ENCODE measurements at regions not wholly inside any gene's neighbourhood (a gene's known extent, or its start where the extent isn't known, plus 50 kb on each side); places are given as distances from the start of the nearest gene placed in this dataset.

GRCh38 chr6:79369026-79369425, 134.5 kb upstream of the HMGN3 start:
- Histone ChIP-seq H3K56ac (replicated peaks; ENCODE audit: insufficient read length, low read depth, low read length) (no peak overlapping the region), H3K36me3 (ENCODE audit: control insufficient read depth in 2 of 4, insufficient read depth in 4 of 4, low read length in 3 of 4) (no peaks in the 10 kb centered on the region), H4K20me1 (replicated peaks in 1 of 2; ENCODE audit: control insufficient read depth in 1 of 2, insufficient read depth in 2 of 2, low read length in 2 of 2) (no peaks in the 10 kb centered on the region), H3K4me3 (ENCODE audit: extremely low read depth in 1 of 4, insufficient read depth in 2 of 4, low read depth in 3 of 4, low read length in 4 of 4) (no peak overlapping the region), H2AFZ (ENCODE audit: low read length) (no peak overlapping the region), H3K4ac (replicated peaks; ENCODE audit: insufficient read length, low read depth, low read length) (no peak overlapping the region), H2AK5ac (ENCODE audit: low read depth, low read length) (no peak overlapping the region), H3K23ac (ENCODE audit: insufficient read length) (no peak overlapping the region), H2BK5ac (ENCODE audit: low read depth, low read length) (no peak overlapping the region), H3K4me1 (replicated peaks in 1 of 4; ENCODE audit: control insufficient read depth in 3 of 4, insufficient read depth in 4 of 4, low read length in 3 of 4) (no peaks in the 10 kb centered on the region), H3K9me3 (ENCODE audit: insufficient read depth in 2 of 2, low read depth in 1 of 2, low read length in 1 of 2) (peaks cover 18 to 19% of the 10 kb centered on the region in 2 experiments), H2BK120ac (replicated peaks; ENCODE audit: low read depth, low read length) (no peak overlapping the region), H3K9ac (replicated peaks in 1 of 4; ENCODE audit: extremely low read depth in 1 of 4, low read depth in 3 of 4, low read length in 3 of 4) (no peak overlapping the region), H4K91ac (replicated peaks; ENCODE audit: insufficient read length, low read length) (no peak overlapping the region), H3K27me3 (replicated peaks in 1 of 4; ENCODE audit: control insufficient read depth in 3 of 4, extremely low read depth in 1 of 4, insufficient read depth in 3 of 4, low read length in 3 of 4) (no peaks in the 10 kb centered on the region), H2BK20ac (ENCODE audit: low read length) (no peak overlapping the region), H3K27ac (ENCODE audit: low read depth, low read length) (no peak overlapping the region), H3K79me2 (ENCODE audit: control insufficient read depth in 1 of 2, insufficient read depth in 2 of 2, low read length in 2 of 2) (no peaks in the 10 kb centered on the region), H3K4me2 (ENCODE audit: insufficient read depth in 1 of 2, low read depth in 2 of 2, low read length in 2 of 2) (no peak overlapping the region), H3K23me2 (ENCODE audit: low read depth, low read length) (no peaks in the 10 kb centered on the region), H3K79me1 (ENCODE audit: low read depth, low read length) (no peaks in the 10 kb centered on the region), H4K8ac (ENCODE audit: extremely low read depth, insufficient read depth, low read length) (no peak overlapping the region), H3K14ac (ENCODE audit: insufficient read length) (no peak overlapping the region), H3K18ac (ENCODE audit: extremely low read depth, low read length) (no peak overlapping the region), H4K5ac (ENCODE audit: insufficient read length, low read depth, low read length) (no peak overlapping the region), H2BK12ac (ENCODE audit: low read depth, low read length) (no peak overlapping the region), H2BK15ac (ENCODE audit: low read length) (no peak overlapping the region)
- CTCF ChIA-PET (ENCODE audit: partially characterized antibody), result no interaction called here
- no peak for DNase-seq (ENCODE audit: low read depth in 1 of 2, low spot score in 2 of 2)
- WGBS, 2 experiments (ENCODE audit: extremely low coverage in 1 of 2, insufficient coverage in 1 of 2, insufficient read length in 1 of 2, insufficient replicate concordance in 2 of 2, low coverage in 1 of 2, low lambda C conversion rate in 2 of 2, missing lambda C conversion rate in 1 of 2), result 86% methylated on average over 3 of the region's 3 CpGs; no CpG with 5 or more reads in 1 of the 2 experiments
- no peak for FAIRE-seq
- no peak for TF ChIP-seq TAF1 (IDR thresholded peaks at IDR 0.05; ENCODE audit: low read depth, low read length)
- no peak for TF ChIP-seq RBBP5 (IDR thresholded peaks at IDR 0.05; ENCODE audit: borderline replicate concordance, low read depth, low read length)
- TF ChIP-seq RNF2 (IDR thresholded peaks at IDR 0.05; ENCODE audit: borderline replicate concordance, low read depth, low read length, missing control alignments, poor library complexity, severe bottlenecking), result no peak
- no peak for TF ChIP-seq SIX5 (IDR thresholded peaks at IDR 0.05; ENCODE audit: low read depth, low read length)
- POLR2A ChIA-PET (ENCODE audit: partially characterized antibody), result no interaction called here
